Nephron (organoid): ENCODE measurements at regions not wholly inside any gene's neighbourhood (a gene's known extent, or its start where the extent isn't known, plus 50 kb on each side); places are given as distances from the start of the nearest gene placed in this dataset.

Experiments used
- H3K27ac Mint-ChIP-seq, 3 experiments: 2 replicates each; pipeline ENCODE4 v1.8.0; 2020; ENCODE audit warnings: mixed read lengths in 3 of 3, mild to moderate bottlenecking in 2 of 3, moderate library complexity in 1 of 3
- H3K27me3 Mint-ChIP-seq: 2 replicates; pipeline ENCODE4 v1.8.0; 2021; ENCODE audit warnings: low read depth, mild to moderate bottlenecking, moderate library complexity, mixed read lengths
- H3K36me3 Mint-ChIP-seq: 2 replicates; pipeline ENCODE4 v1.8.0; 2020; ENCODE audit warnings: low read depth, mixed read lengths
- H3K4me1 Mint-ChIP-seq: 2 replicates; pipeline ENCODE4 v1.8.0; 2020; ENCODE audit warnings: mixed read lengths
- H3K4me3 Mint-ChIP-seq, 3 experiments: 2 replicates each; pipeline ENCODE4 v1.8.0; 2020; ENCODE audit warnings: mild to moderate bottlenecking in 3 of 3, mixed read lengths in 3 of 3, moderate library complexity in 2 of 3
- H3K9me3 Mint-ChIP-seq: 2 replicates; pipeline ENCODE4 v1.8.0; 2020; ENCODE audit warnings: mixed read lengths
- TF ChIP-seq, protein P1 (sequence below), 3 experiments: fragments of 200-600 bp; sonication (generic); IDR thresholded peaks; one replicate each; pipeline ENCODE4 v1.5.0; 2021; ENCODE audit warnings: antibody characterized with exemption in 3 of 3; ENCODE audit not compliant: unreplicated experiment in 3 of 3

DNA sequence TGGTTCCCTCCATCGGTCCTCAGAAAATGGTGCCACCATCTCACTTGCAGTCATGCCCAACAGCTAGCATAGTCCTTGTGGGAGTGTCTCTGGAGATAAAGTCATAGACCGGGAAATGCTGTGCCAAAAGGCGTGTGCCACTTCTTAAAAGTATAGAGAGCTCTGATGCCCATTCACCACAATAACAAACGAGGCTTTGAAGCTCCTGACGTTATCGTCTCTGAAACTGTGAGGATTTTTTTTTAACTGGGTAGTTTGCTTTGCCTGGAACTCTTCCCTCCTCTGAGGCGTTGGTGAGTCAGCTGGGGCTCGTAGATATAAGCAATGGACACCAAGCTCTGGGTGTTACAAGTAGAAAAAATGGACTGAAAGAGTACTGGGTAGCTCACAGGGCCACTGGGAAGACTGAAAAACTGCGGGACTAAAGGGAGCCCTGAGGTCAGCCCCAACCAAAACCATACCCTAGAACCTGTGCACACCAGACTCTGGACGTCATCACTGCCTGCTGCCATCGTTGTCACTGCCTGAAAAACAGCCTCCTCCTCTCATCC lies 89.4 kb upstream of the TRIM2 start:
- Mint-ChIP-seq H3K27me3 (no peaks in the 10 kb centered on the region), H3K9me3 (no peaks in the 10 kb centered on the region), H3K27ac (no peak overlapping the region), H3K4me3 (no peak overlapping the region), H3K36me3 (no peaks in the 10 kb centered on the region), H3K4me1 (no peaks in the 10 kb centered on the region)
- TF ChIP-seq, protein P1, sequence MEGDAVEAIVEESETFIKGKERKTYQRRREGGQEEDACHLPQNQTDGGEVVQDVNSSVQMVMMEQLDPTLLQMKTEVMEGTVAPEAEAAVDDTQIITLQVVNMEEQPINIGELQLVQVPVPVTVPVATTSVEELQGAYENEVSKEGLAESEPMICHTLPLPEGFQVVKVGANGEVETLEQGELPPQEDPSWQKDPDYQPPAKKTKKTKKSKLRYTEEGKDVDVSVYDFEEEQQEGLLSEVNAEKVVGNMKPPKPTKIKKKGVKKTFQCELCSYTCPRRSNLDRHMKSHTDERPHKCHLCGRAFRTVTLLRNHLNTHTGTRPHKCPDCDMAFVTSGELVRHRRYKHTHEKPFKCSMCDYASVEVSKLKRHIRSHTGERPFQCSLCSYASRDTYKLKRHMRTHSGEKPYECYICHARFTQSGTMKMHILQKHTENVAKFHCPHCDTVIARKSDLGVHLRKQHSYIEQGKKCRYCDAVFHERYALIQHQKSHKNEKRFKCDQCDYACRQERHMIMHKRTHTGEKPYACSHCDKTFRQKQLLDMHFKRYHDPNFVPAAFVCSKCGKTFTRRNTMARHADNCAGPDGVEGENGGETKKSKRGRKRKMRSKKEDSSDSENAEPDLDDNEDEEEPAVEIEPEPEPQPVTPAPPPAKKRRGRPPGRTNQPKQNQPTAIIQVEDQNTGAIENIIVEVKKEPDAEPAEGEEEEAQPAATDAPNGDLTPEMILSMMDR (IDR thresholded peaks at IDR 0.05; ENCODE audit: unreplicated experiment in 3 of 3) = no peak

- TF ChIP-seq, protein P1 (IDR thresholded peaks at IDR 0.05; ENCODE audit: unreplicated experiment in 3 of 3) = no peak
- no peaks in the 10 kb centered on the region for H3K36me3 Mint-ChIP-seq
- no peaks in the 10 kb centered on the region for H3K4me1 Mint-ChIP-seq
Measured at GRCh38 chr4:153115322-153116290, 88.6 kb upstream of the TRIM2 start.

GRCh38 chr4:153116291-153116680 lies 88.0 kb upstream of the TRIM2 start:
- Mint-ChIP-seq H3K27me3 (no peaks in the 10 kb centered on the region), H3K4me1 (no peaks in the 10 kb centered on the region), H3K36me3 (no peaks in the 10 kb centered on the region), H3K9me3 (no peaks in the 10 kb centered on the region), H3K27ac (no peak overlapping the region), H3K4me3 (no peak overlapping the region)
- TF ChIP-seq, protein P1 (IDR thresholded peaks at IDR 0.05; ENCODE audit: unreplicated experiment in 3 of 3) = no peak

More at GRCh38 chr4:153115322-153116290, 88.6 kb upstream of the TRIM2 start:
- no peaks in the 10 kb centered on the region for H3K9me3 Mint-ChIP-seq
- H3K27me3 Mint-ChIP-seq = no peaks in the 10 kb centered on the region
- H3K27ac Mint-ChIP-seq = no peak overlapping the region
- H3K4me3 Mint-ChIP-seq = no peak overlapping the region

DNA sequence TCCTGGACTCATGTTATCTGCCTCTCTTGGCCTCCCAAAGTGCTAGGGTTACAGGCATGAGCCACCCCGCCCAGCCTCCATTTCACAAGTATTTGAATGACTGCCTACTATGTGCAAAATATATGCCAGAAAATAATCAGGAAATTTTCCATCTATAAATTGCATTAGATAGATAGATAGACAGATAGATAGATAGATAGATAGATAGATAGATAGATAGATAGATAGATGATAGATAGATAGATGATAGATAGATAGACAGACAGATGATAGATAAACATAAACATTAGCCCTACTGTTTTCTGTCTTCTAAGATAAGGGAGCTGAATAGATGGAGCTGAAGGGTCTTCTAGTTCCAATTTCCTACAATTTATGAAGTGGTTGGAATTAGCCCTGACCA lies 87.4 kb upstream of the TRIM2 start:
- Mint-ChIP-seq H3K4me3 (no peak overlapping the region), H3K9me3 (no peaks in the 10 kb centered on the region), H3K27ac (no peak overlapping the region), H3K4me1 (no peaks in the 10 kb centered on the region), H3K36me3 (no peaks in the 10 kb centered on the region), H3K27me3 (no peaks in the 10 kb centered on the region)
- TF ChIP-seq, protein P1 (IDR thresholded peaks at IDR 0.05; ENCODE audit: unreplicated experiment in 3 of 3) = no peak

- Mint-ChIP-seq H3K27me3 (no peaks in the 10 kb centered on the region), H3K4me1 (no peaks in the 10 kb centered on the region), H3K9me3 (no peaks in the 10 kb centered on the region), H3K27ac (no peak overlapping the region), H3K36me3 (no peaks in the 10 kb centered on the region), H3K4me3 (no peak overlapping the region)
- TF ChIP-seq, protein P1 (IDR thresholded peaks at IDR 0.05; ENCODE audit: unreplicated experiment in 3 of 3) = no peak
Measured at GRCh38 chr4:153117554-153117953, 86.7 kb upstream of the TRIM2 start.
